ENCODE measurements at regions not wholly inside any gene's neighbourhood (a gene's known extent, or its start where the extent isn't known, plus 50 kb on each side); places are given as distances from the start of the nearest gene placed in this dataset.

DNA sequence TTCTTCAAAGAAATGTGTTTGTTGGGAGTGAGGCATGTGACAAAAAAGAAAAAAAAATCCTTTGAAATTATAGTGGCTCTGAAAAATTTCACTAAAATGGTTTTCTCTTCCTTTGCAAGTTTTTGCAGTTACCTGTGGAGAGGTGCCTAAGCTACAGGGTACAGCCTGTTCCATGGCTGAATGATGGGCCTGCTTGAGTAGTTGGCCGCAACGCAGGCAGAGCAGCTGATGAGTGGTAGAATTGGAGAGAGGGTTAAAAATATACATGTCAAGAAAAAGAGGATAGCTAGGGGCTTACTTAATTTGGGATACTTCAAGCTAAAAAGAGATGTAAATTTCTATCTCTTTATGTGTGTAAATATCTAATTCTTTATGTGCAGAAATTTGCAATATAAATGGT, 629.1 kb upstream of the SLC10A2 start:
- Histone ChIP-seq H2AK9ac (replicated peaks; ENCODE audit: low read depth, low read length, poor library complexity) (no peak overlapping the region), H2BK5ac (ENCODE audit: low read depth, low read length, poor library complexity, severe bottlenecking) (no peak overlapping the region), H4K91ac (ENCODE audit: insufficient read depth, low read depth, low read length) (no peak overlapping the region), H3K4ac (ENCODE audit: low read depth, low read length) (no peak overlapping the region), H3K56ac (ENCODE audit: extremely low read depth, insufficient read depth, low read length) (no peak overlapping the region), H2BK20ac (ENCODE audit: low read depth, low read length) (no peak overlapping the region), H4K8ac (ENCODE audit: low read depth in 2 of 2, low read length in 2 of 2) (no peak overlapping the region), H2BK120ac (ENCODE audit: low read depth, low read length) (no peak overlapping the region), H3K9ac (ENCODE audit: low read depth, low read length) (no peak overlapping the region), H3K36me3 (ENCODE audit: control insufficient read depth, insufficient read depth, low read length) (no peaks in the 10 kb centered on the region), H4K20me1 (ENCODE audit: insufficient read depth, low read length) (no peaks in the 10 kb centered on the region), H3K79me1 (ENCODE audit: low read depth in 1 of 2, low read length in 2 of 2) (no peaks in the 10 kb centered on the region), H3K27me3 (ENCODE audit: control insufficient read depth, insufficient read depth, low read length) (no peaks in the 10 kb centered on the region), H2AK5ac (ENCODE audit: low read depth, low read length) (no peak overlapping the region), H3K18ac (ENCODE audit: low read depth, low read length) (no peak overlapping the region), H2BK15ac (ENCODE audit: low read depth, low read length) (no peak overlapping the region), H3K14ac (replicated peaks; ENCODE audit: low read depth, low read length) (no peak overlapping the region), H4K5ac (ENCODE audit: low read depth, low read length) (no peak overlapping the region), H2AFZ (replicated peaks; ENCODE audit: low read length, poor library complexity) (no peak overlapping the region), H3K4me1 (ENCODE audit: control insufficient read depth, insufficient read depth, low read length) (no peaks in the 10 kb centered on the region), H3K23ac (ENCODE audit: low read depth, low read length) (no peak overlapping the region), H3K4me2 (ENCODE audit: low read depth, low read length) (no peak overlapping the region), H3K4me3 (ENCODE audit: insufficient read depth, low read depth, low read length) (no peak overlapping the region), H3K9me3 (ENCODE audit: control insufficient read depth, insufficient read depth, low read length) (peaks cover 6% of the 10 kb centered on the region), H3K27ac (ENCODE audit: insufficient read depth, low read length) (no peak overlapping the region), H3K9me1 (ENCODE audit: insufficient read depth, low read length) (no peaks in the 10 kb centered on the region)
- ChIA-PET CTCF (no interaction called here), POLR2A (ENCODE audit: unreplicated experiment) (no interaction called here)
- WGBS, 2 experiments (ENCODE audit: extremely low coverage in 2 of 2, insufficient read length in 1 of 2): 80% methylated on average over 2 of the region's 2 CpGs; no CpG with 5 or more reads in 1 of the 2 experiments
- TF ChIP-seq NFE2L2 (IDR thresholded peaks at IDR 0.05; ENCODE audit: low read depth, low read length) (no peak), MXI1 (IDR thresholded peaks at IDR 0.05; ENCODE audit: borderline replicate concordance, low read depth, low read length) (no peak), CHD1 (IDR thresholded peaks at IDR 0.05; ENCODE audit: low read depth, low read length) (no peak), BHLHE40 (IDR thresholded peaks at IDR 0.05; ENCODE audit: low read depth, low read length) (no peak), POLR2A (IDR thresholded peaks at IDR 0.05; ENCODE audit: low read depth, low read length) (no peak), RCOR1 (IDR thresholded peaks at IDR 0.05; ENCODE audit: insufficient replicate concordance, low read length) (no peak), CEBPB (IDR thresholded peaks at IDR 0.05; ENCODE audit: low read depth, low read length) (no peak), RFX5 (IDR thresholded peaks at IDR 0.05; ENCODE audit: low read depth, low read length) (no peak), RAD21 (IDR thresholded peaks at IDR 0.05; ENCODE audit: low read length) (no peak), FOS (IDR thresholded peaks at IDR 0.05; ENCODE audit: low read depth, low read length) (no peak), MAZ (IDR thresholded peaks at IDR 0.05; ENCODE audit: borderline replicate concordance, low read depth, low read length) (no peak), MAFK (IDR thresholded peaks at IDR 0.05; ENCODE audit: low read depth, low read length) (no peak), SMC3 (IDR thresholded peaks at IDR 0.05; ENCODE audit: low read depth, low read length) (no peak)
- TF ChIP-seq, protein P1, sequence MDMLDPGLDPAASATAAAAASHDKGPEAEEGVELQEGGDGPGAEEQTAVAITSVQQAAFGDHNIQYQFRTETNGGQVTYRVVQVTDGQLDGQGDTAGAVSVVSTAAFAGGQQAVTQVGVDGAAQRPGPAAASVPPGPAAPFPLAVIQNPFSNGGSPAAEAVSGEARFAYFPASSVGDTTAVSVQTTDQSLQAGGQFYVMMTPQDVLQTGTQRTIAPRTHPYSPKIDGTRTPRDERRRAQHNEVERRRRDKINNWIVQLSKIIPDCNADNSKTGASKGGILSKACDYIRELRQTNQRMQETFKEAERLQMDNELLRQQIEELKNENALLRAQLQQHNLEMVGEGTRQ (IDR thresholded peaks at IDR 0.05; ENCODE audit: low read depth, low read length): no peak
- TF ChIP-seq, protein P2, sequence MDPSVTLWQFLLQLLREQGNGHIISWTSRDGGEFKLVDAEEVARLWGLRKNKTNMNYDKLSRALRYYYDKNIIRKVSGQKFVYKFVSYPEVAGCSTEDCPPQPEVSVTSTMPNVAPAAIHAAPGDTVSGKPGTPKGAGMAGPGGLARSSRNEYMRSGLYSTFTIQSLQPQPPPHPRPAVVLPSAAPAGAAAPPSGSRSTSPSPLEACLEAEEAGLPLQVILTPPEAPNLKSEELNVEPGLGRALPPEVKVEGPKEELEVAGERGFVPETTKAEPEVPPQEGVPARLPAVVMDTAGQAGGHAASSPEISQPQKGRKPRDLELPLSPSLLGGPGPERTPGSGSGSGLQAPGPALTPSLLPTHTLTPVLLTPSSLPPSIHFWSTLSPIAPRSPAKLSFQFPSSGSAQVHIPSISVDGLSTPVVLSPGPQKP (IDR thresholded peaks at IDR 0.05; ENCODE audit: borderline replicate concordance, low read depth, low read length): no peak
- TF ChIP-seq, protein P3, sequence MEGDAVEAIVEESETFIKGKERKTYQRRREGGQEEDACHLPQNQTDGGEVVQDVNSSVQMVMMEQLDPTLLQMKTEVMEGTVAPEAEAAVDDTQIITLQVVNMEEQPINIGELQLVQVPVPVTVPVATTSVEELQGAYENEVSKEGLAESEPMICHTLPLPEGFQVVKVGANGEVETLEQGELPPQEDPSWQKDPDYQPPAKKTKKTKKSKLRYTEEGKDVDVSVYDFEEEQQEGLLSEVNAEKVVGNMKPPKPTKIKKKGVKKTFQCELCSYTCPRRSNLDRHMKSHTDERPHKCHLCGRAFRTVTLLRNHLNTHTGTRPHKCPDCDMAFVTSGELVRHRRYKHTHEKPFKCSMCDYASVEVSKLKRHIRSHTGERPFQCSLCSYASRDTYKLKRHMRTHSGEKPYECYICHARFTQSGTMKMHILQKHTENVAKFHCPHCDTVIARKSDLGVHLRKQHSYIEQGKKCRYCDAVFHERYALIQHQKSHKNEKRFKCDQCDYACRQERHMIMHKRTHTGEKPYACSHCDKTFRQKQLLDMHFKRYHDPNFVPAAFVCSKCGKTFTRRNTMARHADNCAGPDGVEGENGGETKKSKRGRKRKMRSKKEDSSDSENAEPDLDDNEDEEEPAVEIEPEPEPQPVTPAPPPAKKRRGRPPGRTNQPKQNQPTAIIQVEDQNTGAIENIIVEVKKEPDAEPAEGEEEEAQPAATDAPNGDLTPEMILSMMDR (conservative IDR thresholded peaks at IDR 0.05; ENCODE audit: low read depth, low read length): no peak
- dilution Hi-C loops (cut with HindIII; ENCODE audit: low sequenced_read_pairs, unreplicated experiment) (no loop called here), in situ Hi-C loops (cut with MboI; ENCODE audit: low sequenced_read_pairs) (loop anchor here (25.0 kb wide), 1 partner anchor 108 kb away; no protein-coding TSS in a partner anchor), intact Hi-C loops (cut with micrococcal nuclease) (no loop called here)
- DNase-seq (no peak), ATAC-seq (ENCODE audit: low read depth) (no peak)
- no TSS peak for BruUV-seq (replicated peaks)

All from IMR-90 (cell line).